ENCODE measurements at regions not wholly inside any gene's neighbourhood (a gene's known extent, or its start where the extent isn't known, plus 50 kb on each side); places are given as distances from the start of the nearest gene placed in this dataset.

DNA sequence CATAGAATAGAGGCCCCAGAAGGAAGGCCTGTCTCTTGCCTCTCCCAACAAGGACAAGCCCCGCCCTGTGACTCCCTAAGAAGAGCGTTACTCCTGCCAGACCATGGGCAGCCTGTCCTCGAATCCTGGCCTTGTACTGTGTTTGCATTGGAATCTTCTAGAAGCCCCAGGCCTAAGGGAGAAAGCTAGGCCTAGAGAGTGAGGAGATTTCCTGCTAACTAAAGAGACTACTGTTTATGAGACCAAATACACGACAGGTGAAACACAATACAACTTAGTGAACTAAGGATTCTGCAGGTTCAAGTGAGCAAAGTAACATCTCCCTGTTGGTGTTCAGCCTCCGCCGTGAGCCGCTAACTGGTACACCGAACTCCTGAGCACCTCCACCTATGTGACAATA, 62.7 kb downstream of the SYF2 start:
- no peak overlapping the region for H3K27ac ChIP-seq (ENCODE audit: insufficient read length, low read depth, low read length)
- no peak overlapping the region for H3K9ac ChIP-seq (ENCODE audit: extremely low read depth, insufficient read length, low read length)
- TF ChIP-seq, protein P1, sequence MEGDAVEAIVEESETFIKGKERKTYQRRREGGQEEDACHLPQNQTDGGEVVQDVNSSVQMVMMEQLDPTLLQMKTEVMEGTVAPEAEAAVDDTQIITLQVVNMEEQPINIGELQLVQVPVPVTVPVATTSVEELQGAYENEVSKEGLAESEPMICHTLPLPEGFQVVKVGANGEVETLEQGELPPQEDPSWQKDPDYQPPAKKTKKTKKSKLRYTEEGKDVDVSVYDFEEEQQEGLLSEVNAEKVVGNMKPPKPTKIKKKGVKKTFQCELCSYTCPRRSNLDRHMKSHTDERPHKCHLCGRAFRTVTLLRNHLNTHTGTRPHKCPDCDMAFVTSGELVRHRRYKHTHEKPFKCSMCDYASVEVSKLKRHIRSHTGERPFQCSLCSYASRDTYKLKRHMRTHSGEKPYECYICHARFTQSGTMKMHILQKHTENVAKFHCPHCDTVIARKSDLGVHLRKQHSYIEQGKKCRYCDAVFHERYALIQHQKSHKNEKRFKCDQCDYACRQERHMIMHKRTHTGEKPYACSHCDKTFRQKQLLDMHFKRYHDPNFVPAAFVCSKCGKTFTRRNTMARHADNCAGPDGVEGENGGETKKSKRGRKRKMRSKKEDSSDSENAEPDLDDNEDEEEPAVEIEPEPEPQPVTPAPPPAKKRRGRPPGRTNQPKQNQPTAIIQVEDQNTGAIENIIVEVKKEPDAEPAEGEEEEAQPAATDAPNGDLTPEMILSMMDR (conservative IDR thresholded peaks at IDR 0.05) = no peak
- no peak overlapping the region for H3K56ac ChIP-seq (ENCODE audit: insufficient read length, low read depth, low read length)
- H4K20me1 ChIP-seq (ENCODE audit: control insufficient read depth, insufficient read depth, insufficient read length) = no peaks in the 10 kb centered on the region
- H3K23ac ChIP-seq (ENCODE audit: insufficient read length, low read depth, low read length) = no peak overlapping the region
- peaks cover 10 to 18% of the 10 kb centered on the region in 2 experiments for H3K4me1 Mint-ChIP-seq
- no peak overlapping the region for H2BK20ac ChIP-seq (ENCODE audit: low read depth, low read length, poor library complexity, severe bottlenecking)
- H3K14ac ChIP-seq (ENCODE audit: insufficient read depth, low read length) = no peak overlapping the region
- H2BK5ac ChIP-seq (ENCODE audit: insufficient read length, low read length) = no peak overlapping the region
- H2BK120ac ChIP-seq (ENCODE audit: low read depth, low read length, poor library complexity, severe bottlenecking) = no peak overlapping the region
- no peaks in the 10 kb centered on the region for H3K9me3 ChIP-seq (ENCODE audit: control insufficient read depth, low read depth, low read length)
- no peaks in the 10 kb centered on the region for H3K36me3 Mint-ChIP-seq (ENCODE audit: insufficient read depth in 1 of 3, low read depth in 3 of 3)
- H2BK12ac ChIP-seq (ENCODE audit: insufficient read length, low read depth, low read length) = no peak overlapping the region
- no peaks in the 10 kb centered on the region for H3K4me1 ChIP-seq (ENCODE audit: insufficient read depth, low read length)
- no peak overlapping the region for H2AFZ ChIP-seq (ENCODE audit: low read length)
- no CpG with 5 or more reads among the region's 8 CpGs for WGBS (ENCODE audit: extremely low coverage, insufficient read length, low lambda C conversion rate)
- no peak overlapping the region for H4K8ac ChIP-seq (replicated peaks; ENCODE audit: insufficient read length, low read depth, low read length)
- no peak overlapping the region for H3K4me2 ChIP-seq (ENCODE audit: insufficient read depth, insufficient read length, low read length)
- no peaks in the 10 kb centered on the region for H3K79me1 ChIP-seq (ENCODE audit: insufficient read depth, low read depth, low read length, poor library complexity, severe bottlenecking)
- no peak for DNase-seq
- H4K5ac ChIP-seq (ENCODE audit: insufficient read length, low read depth, low read length) = no peak overlapping the region
- H3K27me3 Mint-ChIP-seq (ENCODE audit: low read depth) = peaks cover 3% of the 10 kb centered on the region
- no peaks in the 10 kb centered on the region for H3K79me2 ChIP-seq (ENCODE audit: insufficient read depth, low read length)
- no peak overlapping the region for H3T11ph ChIP-seq (ENCODE audit: low read length)
- H3K23me2 ChIP-seq (ENCODE audit: insufficient read length, low read depth, low read length, poor library complexity, severe bottlenecking) = no peaks in the 10 kb centered on the region
- no peaks in the 10 kb centered on the region for H3K27me3 ChIP-seq (ENCODE audit: insufficient read depth, low read length)
- H3K4me3 Mint-ChIP-seq = no peak overlapping the region
- H2BK15ac ChIP-seq (ENCODE audit: low read depth, low read length) = no peak overlapping the region
- no peak overlapping the region for H2AK5ac ChIP-seq (ENCODE audit: insufficient read length, low read length)
- H4K91ac ChIP-seq (ENCODE audit: insufficient read length, low read depth, low read length) = no peak overlapping the region
- H3K18ac ChIP-seq (ENCODE audit: insufficient read length, low read depth, low read length) = no peak overlapping the region
- H3K27ac Mint-ChIP-seq = no peak overlapping the region
- no peak overlapping the region for H3K4ac ChIP-seq (ENCODE audit: low read depth, low read length)
- H3K9me3 Mint-ChIP-seq = no peaks in the 10 kb centered on the region; a peak in 2 of 5 replicates

Measured in H9 (cell line).